Astrocyte (in vitro differentiated cells and primary cell): ENCODE measurements at regions not wholly inside any gene's neighbourhood (a gene's known extent, or its start where the extent isn't known, plus 50 kb on each side); places are given as distances from the start of the nearest gene placed in this dataset.

Source experiments
- EZH2 ChIP-seq: IDR thresholded peaks from 2 replicates; pipeline ENCODE4 v1.6.1; 2012; ENCODE audit warnings: mild to moderate bottlenecking, low read length, inconsistent platforms; ENCODE audit not compliant: insufficient read depth
- TF ChIP-seq, protein P1 (sequence below): IDR thresholded peaks from 2 replicates; pipeline ENCODE4 v1.5.1; 2011; ENCODE audit warnings: low read depth, mild to moderate bottlenecking, inconsistent platforms, low read length, moderate library complexity; ENCODE audit not compliant: insufficient read depth

DNA sequence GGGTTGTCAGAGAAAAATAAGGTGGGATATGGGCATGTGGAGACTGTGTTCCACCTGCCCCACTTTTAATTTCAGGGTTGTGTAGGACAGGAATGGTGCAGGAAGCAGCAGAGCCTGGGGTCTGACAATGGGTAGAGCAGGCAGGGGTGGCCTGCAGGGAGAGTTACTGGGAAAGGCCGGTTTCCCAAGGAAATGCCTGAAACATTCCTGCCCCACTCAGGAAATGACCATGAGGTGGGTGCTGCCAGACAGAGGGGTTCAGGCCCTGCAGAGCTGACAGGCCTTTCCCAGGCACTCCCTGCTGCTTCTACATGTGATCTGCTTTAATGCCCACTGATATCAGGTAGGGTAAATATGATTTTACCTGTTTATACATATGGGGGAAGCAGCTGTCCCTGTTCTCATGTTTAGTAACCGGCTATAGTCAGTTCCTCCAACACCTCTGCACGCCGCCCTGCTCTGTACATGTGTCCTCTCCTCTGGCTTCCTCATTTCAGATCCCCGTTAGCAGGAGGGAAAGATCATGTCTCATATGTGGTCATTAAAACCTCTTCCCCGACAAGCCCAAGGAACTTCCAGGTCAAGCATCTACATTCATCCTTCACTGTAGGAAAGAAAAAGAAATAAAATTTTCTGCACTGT is 118.6 kb upstream of the PRSS58 start:
- TF ChIP-seq EZH2: no peak
- TF ChIP-seq, protein P1, sequence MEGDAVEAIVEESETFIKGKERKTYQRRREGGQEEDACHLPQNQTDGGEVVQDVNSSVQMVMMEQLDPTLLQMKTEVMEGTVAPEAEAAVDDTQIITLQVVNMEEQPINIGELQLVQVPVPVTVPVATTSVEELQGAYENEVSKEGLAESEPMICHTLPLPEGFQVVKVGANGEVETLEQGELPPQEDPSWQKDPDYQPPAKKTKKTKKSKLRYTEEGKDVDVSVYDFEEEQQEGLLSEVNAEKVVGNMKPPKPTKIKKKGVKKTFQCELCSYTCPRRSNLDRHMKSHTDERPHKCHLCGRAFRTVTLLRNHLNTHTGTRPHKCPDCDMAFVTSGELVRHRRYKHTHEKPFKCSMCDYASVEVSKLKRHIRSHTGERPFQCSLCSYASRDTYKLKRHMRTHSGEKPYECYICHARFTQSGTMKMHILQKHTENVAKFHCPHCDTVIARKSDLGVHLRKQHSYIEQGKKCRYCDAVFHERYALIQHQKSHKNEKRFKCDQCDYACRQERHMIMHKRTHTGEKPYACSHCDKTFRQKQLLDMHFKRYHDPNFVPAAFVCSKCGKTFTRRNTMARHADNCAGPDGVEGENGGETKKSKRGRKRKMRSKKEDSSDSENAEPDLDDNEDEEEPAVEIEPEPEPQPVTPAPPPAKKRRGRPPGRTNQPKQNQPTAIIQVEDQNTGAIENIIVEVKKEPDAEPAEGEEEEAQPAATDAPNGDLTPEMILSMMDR: no peak
